A549 (cell line): ENCODE measurements at regions not wholly inside any gene's neighbourhood (a gene's known extent, or its start where the extent isn't known, plus 50 kb on each side); places are given as distances from the start of the nearest gene placed in this dataset.

ENCODE experiments used
- ATAC-seq, 2 experiments: fragments of 200-7000 bp in 1 of 2; fragments of >200 bp in 1 of 2; cut with Nextera tagmentation in 1 of 2; cut with Tn5 transposase in 1 of 2; 3 replicates each; pipeline versions ENCODE4 v1.8.0 to v1.9.1; 2018 to 2020; ENCODE audit warnings: mild to moderate bottlenecking in 1 of 2, moderate library complexity in 1 of 2
- CTCF ChIA-PET: fragments of 300-600 bp; sonication (Branson Sonifier 250); formaldehyde crosslinking; extraction: SDS; loops from one replicate; lab custom pipeline; 2021; ENCODE audit warnings: antibody characterized with exemption, inconsistent platforms; lab: Yijun Ruan, JAX
- POLR2A ChIA-PET: fragments of 350-600 bp; formaldehyde crosslinking; extraction: SDS; loops from one replicate; lab custom pipeline; 2021; ENCODE audit warnings: antibody characterized with exemption, inconsistent platforms; lab: Yijun Ruan, JAX
- DNase-seq, 2 experiments: peaks; one replicate each; pipeline versions ENCODE4 v3.0.0 to v3.0.0-alpha.2; 2011 to 2016; ENCODE audit warnings: low read depth in 1 of 2, low spot score in 1 of 2
- FAIRE-seq: peaks from 2 replicates; lab custom pipeline; 2011; peaks lifted over from hg19 to GRCh38; lab: Jason Lieb, UNC
- H3K27ac ChIP-seq, 2 experiments: fragments of >200 bp; sonication (Bioruptor Twin); formaldehyde crosslinking; 3 replicates each; pipeline ENCODE4 v1.5.1; 2016 to 2017
- H3K4me1 ChIP-seq: fragments of >200 bp; sonication (Bioruptor Twin); formaldehyde crosslinking; 3 replicates; pipeline ENCODE4 v1.6.1; 2016
- H3K4me2 ChIP-seq: fragments of >200 bp; sonication (Bioruptor Twin); formaldehyde crosslinking; 3 replicates; pipeline ENCODE4 v1.6.1; 2016
- H3K4me3 ChIP-seq: fragments of >200 bp; sonication (Bioruptor Twin); formaldehyde crosslinking; 3 replicates; pipeline ENCODE4 v1.5.1; 2016
- H3K9me3 ChIP-seq: fragments of >200 bp; sonication (Bioruptor Twin); formaldehyde crosslinking; 3 replicates; pipeline ENCODE4 v1.6.1; 2016
- BHLHE40 ChIP-seq: IDR thresholded peaks from 2 replicates; pipeline ENCODE4 v1.6.1; 2012; ENCODE audit warnings: low read depth, low read length, inconsistent platforms
- CBX2 ChIP-seq: fragments of 200-600 bp; sonication (generic); IDR thresholded peaks from 2 replicates; pipeline ENCODE4 v1.6.1; 2016; ENCODE audit warnings: low read depth, mild to moderate bottlenecking, borderline replicate concordance
- CBX8 ChIP-seq: fragments of 200-600 bp; sonication (generic); IDR thresholded peaks from 2 replicates; pipeline ENCODE4 v1.6.1; 2016
- CEBPB ChIP-seq, 2 experiments: fragments of >200 bp in 1 of 2; sonication (Bioruptor Twin) in 1 of 2; formaldehyde crosslinking in 1 of 2; IDR thresholded peaks; 2 replicates each; pipeline ENCODE4 v1.6.1; 2012 to 2016
- EHF ChIP-seq: fragments of 250-450 bp; sonication (Bioruptor Pico); IDR thresholded peaks from 2 replicates; pipeline ENCODE4 v1.5.0; 2020; ENCODE audit warnings: mild to moderate bottlenecking
- EHMT2 ChIP-seq: fragments of 200-600 bp; sonication (generic); IDR thresholded peaks from 2 replicates; pipeline ENCODE4 v1.6.1; 2016; ENCODE audit warnings: antibody characterized with exemption, low read depth, mild to moderate bottlenecking, moderate library complexity
- EP300 ChIP-seq, 2 experiments: fragments of >200 bp; sonication (Bioruptor Twin); formaldehyde crosslinking; IDR thresholded peaks; 2 replicates in 1 of 2; 3 replicates in 1 of 2; pipeline ENCODE4 v1.6.1; 2016 to 2017
- ESRRA ChIP-seq: fragments of 150-350 bp; IDR thresholded peaks from 2 replicates; pipeline ENCODE4 v1.6.1; 2014; ENCODE audit warnings: mild to moderate bottlenecking, low read length, borderline replicate concordance
- HDAC2 ChIP-seq: fragments of 200-600 bp; sonication (generic); IDR thresholded peaks from 2 replicates; pipeline ENCODE4 v1.6.1; 2016
- HOXA7 ChIP-seq: fragments of 250-450 bp; sonication (Bioruptor Pico); IDR thresholded peaks from 2 replicates; pipeline ENCODE4 v1.5.0; 2020; ENCODE audit warnings: mild to moderate bottlenecking, moderate library complexity
- JUN ChIP-seq, 2 experiments: fragments of >200 bp; sonication (Bioruptor Twin); formaldehyde crosslinking; IDR thresholded peaks; 2 replicates in 1 of 2; 3 replicates in 1 of 2; pipeline ENCODE4 v1.6.1; 2016 to 2017
- JUNB ChIP-seq: fragments of >200 bp; sonication (Bioruptor Twin); formaldehyde crosslinking; IDR thresholded peaks from 2 replicates; pipeline ENCODE4 v1.6.1; 2016
- MAZ ChIP-seq: fragments of 150-350 bp; IDR thresholded peaks from 2 replicates; pipeline ENCODE4 v1.6.1; 2014; ENCODE audit warnings: antibody characterized with exemption, low read depth, low read length, borderline replicate concordance
- PHF8 ChIP-seq: fragments of 200-600 bp; sonication (generic); IDR thresholded peaks from 2 replicates; pipeline ENCODE4 v1.6.1; 2016; ENCODE audit warnings: low read depth, mild to moderate bottlenecking, antibody characterized with exemption, moderate library complexity, borderline replicate concordance
- POLR2AphosphoS2 ChIP-seq: conservative IDR thresholded peaks from 2 replicates; pipeline ENCODE4 v1.6.1; 2012; ENCODE audit warnings: low read length, improper control_type of control experiment, inconsistent platforms
- SMC3 ChIP-seq: fragments of >200 bp; sonication (Bioruptor Twin); formaldehyde crosslinking; IDR thresholded peaks from 3 replicates; pipeline ENCODE4 v1.6.1; 2018; ENCODE audit warnings: inconsistent platforms
- SREBF2 ChIP-seq: fragments of 450-650 bp; IDR thresholded peaks from 2 replicates; pipeline ENCODE4 v1.6.1; 2014; ENCODE audit warnings: mild to moderate bottlenecking, moderate library complexity
- TP53 ChIP-seq: fragments of 250-450 bp; sonication (Bioruptor Pico); IDR thresholded peaks from 2 replicates; pipeline ENCODE4 v1.5.0; 2021; ENCODE audit warnings: mild to moderate bottlenecking, moderate library complexity
- ZNF302 ChIP-seq: fragments of 250-450 bp; sonication (Bioruptor Pico); IDR thresholded peaks from 2 replicates; pipeline ENCODE4 v1.9.0; 2021; ENCODE audit warnings: inconsistent platforms, mild to moderate bottlenecking, moderate library complexity
- ZSCAN20 ChIP-seq: fragments of 250-450 bp; sonication (Bioruptor Pico); IDR thresholded peaks from 2 replicates; pipeline ENCODE4 v1.8.0; 2022; ENCODE audit warnings: mild to moderate bottlenecking, moderate library complexity
- WGBS: methylation state at CpG from one replicate; pipeline ENCODE4 v1.1.6; 2017; ENCODE audit errors: missing lambda C conversion rate; 5-methylcytosine and 5-hydroxymethylcytosine counted together
- TF ChIP-seq, protein P1 (sequence below): fragments of >200 bp; sonication (Bioruptor Twin); formaldehyde crosslinking; IDR thresholded peaks from 2 replicates; pipeline ENCODE4 v1.6.1; 2016
- TF ChIP-seq, protein P2 (sequence below): IDR thresholded peaks from 2 replicates; pipeline ENCODE4 v1.6.1; 2012; ENCODE audit warnings: low read depth, borderline replicate concordance
- TF ChIP-seq, protein P3 (sequence below): fragments of >200 bp; sonication (Bioruptor Twin); formaldehyde crosslinking; IDR thresholded peaks from 3 replicates; pipeline ENCODE4 v1.6.1; 2016
- TF ChIP-seq, protein P4 (sequence below): IDR thresholded peaks from 2 replicates; pipeline ENCODE4 v1.6.1; 2012
- TF ChIP-seq, protein P5 (sequence below): fragments of >200 bp; sonication (Bioruptor Twin); formaldehyde crosslinking; IDR thresholded peaks from 3 replicates; pipeline ENCODE4 v1.5.1; 2016
- TF ChIP-seq, protein P6 (sequence below): fragments of 250-450 bp; sonication (Bioruptor Pico); IDR thresholded peaks from 2 replicates; pipeline ENCODE4 v1.5.0; 2021; ENCODE audit warnings: mild to moderate bottlenecking, moderate library complexity, borderline replicate concordance

DNA sequence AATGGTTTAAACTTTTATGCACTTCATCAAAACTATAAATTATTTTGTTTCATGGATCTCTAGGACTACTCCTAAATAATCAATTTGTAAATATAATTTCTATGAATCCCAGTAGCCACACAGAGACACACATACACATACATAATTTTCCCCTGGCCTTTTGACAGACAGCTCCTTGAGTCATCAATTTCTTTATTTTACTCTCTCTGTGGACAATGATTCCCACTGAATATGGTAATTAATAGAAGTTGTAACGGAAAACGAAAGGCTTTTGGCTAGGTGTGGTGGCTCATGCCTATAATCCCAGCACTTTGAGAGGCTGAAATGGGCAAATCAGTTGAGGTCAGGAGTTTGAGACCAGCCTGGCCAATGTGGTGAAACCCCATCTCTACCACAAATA lies 235.1 kb downstream of the EPHA4 start:
- Histone ChIP-seq H3K4me2 (no peak overlapping the region), H3K4me1 (no peaks in the 10 kb centered on the region), H3K4me3 (no peak overlapping the region), H3K27ac (no peak overlapping the region), H3K9me3 (no peaks in the 10 kb centered on the region)
- 4% methylated on average over 2 of the region's 2 CpGs for WGBS
- FAIRE-seq (no peak), DNase-seq (no peak), ATAC-seq (no peak)
- TF ChIP-seq, protein P1, sequence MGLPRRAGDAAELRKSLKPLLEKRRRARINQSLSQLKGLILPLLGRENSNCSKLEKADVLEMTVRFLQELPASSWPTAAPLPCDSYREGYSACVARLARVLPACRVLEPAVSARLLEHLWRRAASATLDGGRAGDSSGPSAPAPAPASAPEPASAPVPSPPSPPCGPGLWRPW: no peak
- TF ChIP-seq POLR2AphosphoS2 (no peak), MAZ (no peak), ESRRA (no peak), EHF (CRISPR knock-in tag) (no peak), HOXA7 (CRISPR knock-in tag) (no peak)
- ChIA-PET POLR2A (no interaction called here), CTCF (no interaction called here)

DNA sequence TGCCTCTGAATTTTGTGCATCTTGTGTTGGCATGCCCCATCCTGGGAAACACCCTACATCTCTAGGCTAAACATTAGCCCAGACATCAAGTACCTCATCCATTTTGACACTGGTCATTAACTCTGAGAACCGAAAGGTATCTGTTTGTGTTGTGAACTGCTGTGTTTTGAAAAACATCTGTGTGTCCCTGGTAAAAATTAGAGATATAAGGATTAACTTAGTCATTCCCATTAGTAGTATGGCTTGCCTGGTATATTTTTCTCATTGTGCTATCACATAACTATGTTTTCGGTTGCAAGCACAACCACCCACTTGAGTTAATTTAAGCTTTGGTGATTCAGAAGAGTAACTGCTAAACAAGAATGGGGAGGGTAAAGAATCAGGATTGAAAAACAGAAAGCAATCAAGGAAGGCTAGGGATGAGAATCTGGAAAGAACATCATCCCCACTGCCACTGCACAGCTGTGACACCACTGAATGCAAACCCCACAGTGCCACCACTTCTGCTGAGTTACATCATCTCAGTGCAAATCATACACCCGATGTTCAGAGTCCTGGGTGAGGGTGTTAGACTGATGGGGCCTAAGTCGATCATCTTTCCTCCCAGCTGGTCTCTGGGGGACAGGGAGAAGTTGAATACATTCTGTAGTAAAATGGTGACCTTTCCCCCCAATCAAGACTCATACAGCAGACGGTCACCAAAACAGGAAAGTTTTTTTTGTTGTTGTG lies 234.0 kb downstream of the EPHA4 start:
- TF ChIP-seq PHF8: no peak
- no peak for TF ChIP-seq EP300 (IDR thresholded peaks at IDR 0.05)
- TF ChIP-seq BHLHE40: no peak
- TF ChIP-seq ZSCAN20: no peak
- TF ChIP-seq CBX8: no peak
- TF ChIP-seq, protein P2, sequence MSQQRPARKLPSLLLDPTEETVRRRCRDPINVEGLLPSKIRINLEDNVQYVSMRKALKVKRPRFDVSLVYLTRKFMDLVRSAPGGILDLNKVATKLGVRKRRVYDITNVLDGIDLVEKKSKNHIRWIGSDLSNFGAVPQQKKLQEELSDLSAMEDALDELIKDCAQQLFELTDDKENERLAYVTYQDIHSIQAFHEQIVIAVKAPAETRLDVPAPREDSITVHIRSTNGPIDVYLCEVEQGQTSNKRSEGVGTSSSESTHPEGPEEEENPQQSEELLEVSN: no peak
- no peak overlapping the region for H3K4me2 ChIP-seq
- FAIRE-seq (no peak), ATAC-seq (no peak), DNase-seq (no peak)
- H3K9me3 ChIP-seq: no peaks in the 10 kb centered on the region
- no peaks in the 10 kb centered on the region for H3K4me1 ChIP-seq
- H3K4me3 ChIP-seq: no peak overlapping the region
- ChIA-PET CTCF (no interaction called here), POLR2A (no interaction called here)
- H3K27ac ChIP-seq: no peak overlapping the region
- WGBS: 6% methylated on average over 5 of the region's 5 CpGs

DNA sequence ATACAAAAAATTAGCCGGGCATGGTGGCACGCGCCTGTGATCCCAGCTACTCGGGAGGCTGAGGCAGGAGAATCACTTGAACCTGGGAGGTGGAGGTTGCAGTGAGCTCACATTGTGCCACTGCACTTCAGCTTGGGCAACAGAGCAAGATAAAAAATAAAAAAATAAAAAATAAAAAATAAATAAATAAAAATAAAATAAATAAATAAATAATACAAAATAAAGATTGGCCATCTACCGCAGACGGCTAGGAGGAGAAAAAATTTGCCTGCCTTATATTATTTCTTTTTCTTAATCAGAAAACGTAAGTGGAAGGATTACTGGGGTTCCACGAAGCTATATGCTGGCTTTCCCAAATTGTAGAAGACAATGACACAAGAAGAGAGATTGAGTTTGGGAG lies 229.7 kb downstream of the EPHA4 start:
- DNase-seq: no peak
- TF ChIP-seq CEBPB (IDR thresholded peaks at IDR 0.05): no peak
- TF ChIP-seq CBX8: no peak
- TF ChIP-seq, protein P3, sequence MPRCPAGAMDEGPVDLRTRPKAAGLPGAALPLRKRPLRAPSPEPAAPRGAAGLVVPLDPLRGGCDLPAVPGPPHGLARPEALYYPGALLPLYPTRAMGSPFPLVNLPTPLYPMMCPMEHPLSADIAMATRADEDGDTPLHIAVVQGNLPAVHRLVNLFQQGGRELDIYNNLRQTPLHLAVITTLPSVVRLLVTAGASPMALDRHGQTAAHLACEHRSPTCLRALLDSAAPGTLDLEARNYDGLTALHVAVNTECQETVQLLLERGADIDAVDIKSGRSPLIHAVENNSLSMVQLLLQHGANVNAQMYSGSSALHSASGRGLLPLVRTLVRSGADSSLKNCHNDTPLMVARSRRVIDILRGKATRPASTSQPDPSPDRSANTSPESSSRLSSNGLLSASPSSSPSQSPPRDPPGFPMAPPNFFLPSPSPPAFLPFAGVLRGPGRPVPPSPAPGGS: no peak
- no peak for TF ChIP-seq EP300 (IDR thresholded peaks at IDR 0.05)
- TF ChIP-seq JUNB: no peak
- no peak for TF ChIP-seq EHMT2
- no peak for TF ChIP-seq ZNF302 (CRISPR knock-in tag)
- TF ChIP-seq, all 56 proteins: peak for 0
- no peaks in the 10 kb centered on the region for H3K9me3 ChIP-seq
- 51% methylated on average over 8 of the region's 8 CpGs for WGBS
- no peak for ATAC-seq
- no peak overlapping the region for H3K27ac ChIP-seq
- FAIRE-seq: no peak
- POLR2A ChIA-PET: no interaction called here
- no peak overlapping the region for H3K4me3 ChIP-seq
- no peaks in the 10 kb centered on the region for H3K4me1 ChIP-seq
- CTCF ChIA-PET: no interaction called here
- H3K4me2 ChIP-seq: no peak overlapping the region

DNA sequence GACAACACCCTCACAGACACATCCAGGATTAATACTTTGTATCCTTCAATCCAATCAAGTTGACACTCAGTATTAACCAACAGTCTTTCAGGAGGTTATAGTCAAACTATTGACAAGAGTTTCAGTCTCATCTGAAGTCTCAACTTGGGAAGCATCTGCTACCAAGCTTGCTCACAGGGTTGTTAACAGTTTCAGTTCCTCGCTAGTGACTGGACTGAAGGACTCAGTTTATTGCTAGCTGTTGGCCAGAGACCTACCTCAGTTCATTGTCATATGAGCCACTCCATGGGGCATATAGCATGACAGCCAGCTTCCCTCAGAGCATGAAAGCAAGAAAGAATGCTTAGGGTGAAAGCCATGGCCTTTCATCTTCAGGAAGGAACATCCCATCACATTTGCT lies 228.6 kb downstream of the EPHA4 start:
- no peaks in the 10 kb centered on the region for H3K4me1 ChIP-seq
- ChIA-PET CTCF (no interaction called here), POLR2A (no interaction called here)
- DNase-seq (no peak), ATAC-seq (no peak), FAIRE-seq (no peak)
- no peak overlapping the region for H3K27ac ChIP-seq
- no peaks in the 10 kb centered on the region for H3K9me3 ChIP-seq
- no peak overlapping the region for H3K4me2 ChIP-seq
- no peak overlapping the region for H3K4me3 ChIP-seq
- 0% methylated on average over 1 of the region's 1 CpG for WGBS
- TF ChIP-seq, protein P4, sequence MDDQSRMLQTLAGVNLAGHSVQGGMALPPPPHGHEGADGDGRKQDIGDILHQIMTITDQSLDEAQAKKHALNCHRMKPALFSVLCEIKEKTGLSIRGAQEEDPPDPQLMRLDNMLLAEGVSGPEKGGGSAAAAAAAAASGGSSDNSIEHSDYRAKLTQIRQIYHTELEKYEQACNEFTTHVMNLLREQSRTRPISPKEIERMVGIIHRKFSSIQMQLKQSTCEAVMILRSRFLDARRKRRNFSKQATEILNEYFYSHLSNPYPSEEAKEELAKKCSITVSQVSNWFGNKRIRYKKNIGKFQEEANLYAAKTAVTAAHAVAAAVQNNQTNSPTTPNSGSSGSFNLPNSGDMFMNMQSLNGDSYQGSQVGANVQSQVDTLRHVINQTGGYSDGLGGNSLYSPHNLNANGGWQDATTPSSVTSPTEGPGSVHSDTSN: no peak
- TF ChIP-seq MAZ (no peak), HOXA7 (CRISPR knock-in tag) (no peak), JUN (IDR thresholded peaks at IDR 0.05) (no peak), CBX2 (no peak), SMC3 (no peak), TP53 (CRISPR knock-in tag) (no peak), SREBF2 (no peak), HDAC2 (no peak)
- TF ChIP-seq, protein P5, sequence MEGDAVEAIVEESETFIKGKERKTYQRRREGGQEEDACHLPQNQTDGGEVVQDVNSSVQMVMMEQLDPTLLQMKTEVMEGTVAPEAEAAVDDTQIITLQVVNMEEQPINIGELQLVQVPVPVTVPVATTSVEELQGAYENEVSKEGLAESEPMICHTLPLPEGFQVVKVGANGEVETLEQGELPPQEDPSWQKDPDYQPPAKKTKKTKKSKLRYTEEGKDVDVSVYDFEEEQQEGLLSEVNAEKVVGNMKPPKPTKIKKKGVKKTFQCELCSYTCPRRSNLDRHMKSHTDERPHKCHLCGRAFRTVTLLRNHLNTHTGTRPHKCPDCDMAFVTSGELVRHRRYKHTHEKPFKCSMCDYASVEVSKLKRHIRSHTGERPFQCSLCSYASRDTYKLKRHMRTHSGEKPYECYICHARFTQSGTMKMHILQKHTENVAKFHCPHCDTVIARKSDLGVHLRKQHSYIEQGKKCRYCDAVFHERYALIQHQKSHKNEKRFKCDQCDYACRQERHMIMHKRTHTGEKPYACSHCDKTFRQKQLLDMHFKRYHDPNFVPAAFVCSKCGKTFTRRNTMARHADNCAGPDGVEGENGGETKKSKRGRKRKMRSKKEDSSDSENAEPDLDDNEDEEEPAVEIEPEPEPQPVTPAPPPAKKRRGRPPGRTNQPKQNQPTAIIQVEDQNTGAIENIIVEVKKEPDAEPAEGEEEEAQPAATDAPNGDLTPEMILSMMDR: no peak
- TF ChIP-seq, protein P6, sequence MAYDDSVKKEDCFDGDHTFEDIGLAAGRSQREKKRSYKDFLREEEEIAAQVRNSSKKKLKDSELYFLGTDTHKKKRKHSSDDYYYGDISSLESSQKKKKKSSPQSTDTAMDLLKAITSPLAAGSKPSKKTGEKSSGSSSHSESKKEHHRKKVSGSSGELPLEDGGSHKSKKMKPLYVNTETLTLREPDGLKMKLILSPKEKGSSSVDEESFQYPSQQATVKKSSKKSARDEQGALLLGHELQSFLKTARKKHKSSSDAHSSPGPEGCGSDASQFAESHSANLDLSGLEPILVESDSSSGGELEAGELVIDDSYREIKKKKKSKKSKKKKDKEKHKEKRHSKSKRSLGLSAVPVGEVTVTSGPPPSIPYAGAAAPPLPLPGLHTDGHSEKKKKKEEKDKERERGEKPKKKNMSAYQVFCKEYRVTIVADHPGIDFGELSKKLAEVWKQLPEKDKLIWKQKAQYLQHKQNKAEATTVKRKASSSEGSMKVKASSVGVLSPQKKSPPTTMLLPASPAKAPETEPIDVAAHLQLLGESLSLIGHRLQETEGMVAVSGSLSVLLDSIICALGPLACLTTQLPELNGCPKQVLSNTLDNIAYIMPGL (CRISPR knock-in tag): no peak
